GM23248 (cell line): ENCODE measurements at regions not wholly inside any gene's neighbourhood (a gene's known extent, or its start where the extent isn't known, plus 50 kb on each side); places are given as distances from the start of the nearest gene placed in this dataset.

ENCODE experiments used
- EZH2 ChIP-seq: fragments of 200-600 bp; sonication (generic); IDR thresholded peaks from 2 replicates; pipeline ENCODE4 v1.6.1; 2018; ENCODE audit warnings: antibody characterized with exemption, mild to moderate bottlenecking; ENCODE audit not compliant: insufficient read depth, poor library complexity, severe bottlenecking
- EZH2phosphoT487 ChIP-seq: fragments of 200-600 bp; sonication (generic); IDR thresholded peaks from 2 replicates; pipeline ENCODE4 v1.6.1; 2018; ENCODE audit warnings: antibody characterized with exemption, moderate library complexity, mild to moderate bottlenecking, low read depth; ENCODE audit not compliant: insufficient read depth

GRCh38 chr14:75365116-75365515 is 62.7 kb upstream of the JDP2 start:
- no peak for TF ChIP-seq EZH2phosphoT487
- no peak for TF ChIP-seq EZH2
